ENCODE measurements at regions not wholly inside any gene's neighbourhood (a gene's known extent, or its start where the extent isn't known, plus 50 kb on each side); places are given as distances from the start of the nearest gene placed in this dataset.
"Not testable (repeated sequence)": the region's sequence is repeated elsewhere in the genome, so short reads cannot be mapped to it uniquely, and the experiment has no call there.

DNA sequence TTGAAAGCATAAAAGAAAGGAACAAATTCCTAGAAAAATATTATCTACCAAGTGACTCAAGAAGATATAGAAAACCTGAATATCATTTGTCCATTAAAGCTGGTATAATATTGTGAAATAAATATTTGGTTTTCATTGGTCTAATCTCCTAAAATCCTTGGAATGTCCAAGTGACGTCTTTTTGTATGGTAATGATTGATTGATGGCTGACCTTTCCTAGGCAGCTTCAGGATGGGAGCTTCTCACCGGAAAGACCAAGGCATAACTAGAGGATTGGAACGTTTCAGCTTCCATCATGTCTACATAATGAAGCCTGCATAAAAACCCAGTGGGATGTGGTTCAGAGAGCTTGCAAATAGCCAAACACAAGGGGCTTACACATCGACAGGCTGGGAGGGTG lies 57.6 kb upstream of the MAN1A1 start:
- Histone ChIP-seq H3K56ac (ENCODE audit: insufficient read length, low read depth, low read length) (no peak overlapping the region), H3K4me1 (ENCODE audit: insufficient read depth, low read length) (no peaks in the 10 kb centered on the region), H4K8ac (replicated peaks; ENCODE audit: insufficient read length, low read depth, low read length) (no peak overlapping the region), H2BK120ac (ENCODE audit: low read depth, low read length, poor library complexity, severe bottlenecking) (no peak overlapping the region), H2BK5ac (ENCODE audit: insufficient read length, low read length) (no peak overlapping the region), H3K79me2 (ENCODE audit: insufficient read depth, low read length) (no peaks in the 10 kb centered on the region), H2BK12ac (ENCODE audit: insufficient read length, low read depth, low read length) (no peak overlapping the region), H3T11ph (ENCODE audit: low read length) (no peak overlapping the region), H3K27me3 (ENCODE audit: insufficient read depth, low read length) (no peaks in the 10 kb centered on the region), H3K4ac (ENCODE audit: low read depth, low read length) (no peak overlapping the region), H2BK15ac (ENCODE audit: low read depth, low read length) (no peak overlapping the region), H2BK20ac (ENCODE audit: low read depth, low read length, poor library complexity, severe bottlenecking) (no peak overlapping the region), H3K18ac (ENCODE audit: insufficient read length, low read depth, low read length) (no peak overlapping the region), H4K91ac (ENCODE audit: insufficient read length, low read depth, low read length) (no peak overlapping the region), H2AFZ (ENCODE audit: low read length) (no peak overlapping the region), H3K4me2 (ENCODE audit: insufficient read depth, insufficient read length, low read length) (no peak overlapping the region), H3K9ac (ENCODE audit: extremely low read depth, insufficient read length, low read length) (no peak overlapping the region), H3K27ac (ENCODE audit: insufficient read length, low read depth, low read length) (no peak overlapping the region), H3K14ac (ENCODE audit: insufficient read depth, low read length) (0 out of 2 replicates have a peak overlapping the region, but pooled peaks have one; percentile 24), H3K9me3 (ENCODE audit: control insufficient read depth, low read depth, low read length) (no peaks in the 10 kb centered on the region), H4K20me1 (ENCODE audit: control insufficient read depth, insufficient read depth, insufficient read length) (no peaks in the 10 kb centered on the region), H3K79me1 (ENCODE audit: insufficient read depth, low read depth, low read length, poor library complexity, severe bottlenecking) (no peaks in the 10 kb centered on the region), H2AK5ac (ENCODE audit: insufficient read length, low read length) (no peak overlapping the region), H4K5ac (ENCODE audit: insufficient read length, low read depth, low read length) (no peak overlapping the region), H3K23ac (ENCODE audit: insufficient read length, low read depth, low read length) (no peak overlapping the region), H3K23me2 (ENCODE audit: insufficient read length, low read depth, low read length, poor library complexity, severe bottlenecking) (no peaks in the 10 kb centered on the region)
- Mint-ChIP-seq H3K36me3 (ENCODE audit: insufficient read depth in 1 of 3, low read depth in 3 of 3) (no peaks in the 10 kb centered on the region; a peak in 2 of 7 replicates), H3K9me3 (peaks cover 11 to 13% of the 10 kb centered on the region in 2 experiments; a peak in 3 of 5 replicates), H3K27ac (no peak overlapping the region), H3K27me3 (ENCODE audit: low read depth) (no peaks in the 10 kb centered on the region; the same call in 1 of the 2 replicates), H3K4me1 (no peaks in the 10 kb centered on the region), H3K4me3 (no peak overlapping the region)
- TF ChIP-seq, protein P1, sequence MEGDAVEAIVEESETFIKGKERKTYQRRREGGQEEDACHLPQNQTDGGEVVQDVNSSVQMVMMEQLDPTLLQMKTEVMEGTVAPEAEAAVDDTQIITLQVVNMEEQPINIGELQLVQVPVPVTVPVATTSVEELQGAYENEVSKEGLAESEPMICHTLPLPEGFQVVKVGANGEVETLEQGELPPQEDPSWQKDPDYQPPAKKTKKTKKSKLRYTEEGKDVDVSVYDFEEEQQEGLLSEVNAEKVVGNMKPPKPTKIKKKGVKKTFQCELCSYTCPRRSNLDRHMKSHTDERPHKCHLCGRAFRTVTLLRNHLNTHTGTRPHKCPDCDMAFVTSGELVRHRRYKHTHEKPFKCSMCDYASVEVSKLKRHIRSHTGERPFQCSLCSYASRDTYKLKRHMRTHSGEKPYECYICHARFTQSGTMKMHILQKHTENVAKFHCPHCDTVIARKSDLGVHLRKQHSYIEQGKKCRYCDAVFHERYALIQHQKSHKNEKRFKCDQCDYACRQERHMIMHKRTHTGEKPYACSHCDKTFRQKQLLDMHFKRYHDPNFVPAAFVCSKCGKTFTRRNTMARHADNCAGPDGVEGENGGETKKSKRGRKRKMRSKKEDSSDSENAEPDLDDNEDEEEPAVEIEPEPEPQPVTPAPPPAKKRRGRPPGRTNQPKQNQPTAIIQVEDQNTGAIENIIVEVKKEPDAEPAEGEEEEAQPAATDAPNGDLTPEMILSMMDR (conservative IDR thresholded peaks at IDR 0.05), result no peak
- no peak for DNase-seq
- no CpG with 5 or more reads among the region's 4 CpGs for WGBS (ENCODE audit: extremely low coverage, insufficient read length, low lambda C conversion rate)

GRCh38 chr6:119405114-119405513 lies 55.6 kb upstream of the MAN1A1 start:
- not testable (repeated sequence) for H4K20me1 ChIP-seq (ENCODE audit: control insufficient read depth, insufficient read depth, insufficient read length); H2BK5ac ChIP-seq (ENCODE audit: insufficient read length, low read length); H3K9me3 ChIP-seq (ENCODE audit: control insufficient read depth, low read depth, low read length); H3K56ac ChIP-seq (ENCODE audit: insufficient read length, low read depth, low read length); H2BK20ac ChIP-seq (ENCODE audit: low read depth, low read length, poor library complexity, severe bottlenecking); H2BK12ac ChIP-seq (ENCODE audit: insufficient read length, low read depth, low read length); H3K4me2 ChIP-seq (ENCODE audit: insufficient read depth, insufficient read length, low read length); H3K4ac ChIP-seq (ENCODE audit: low read depth, low read length); DNase-seq; H3K27me3 ChIP-seq (ENCODE audit: insufficient read depth, low read length); H3K9ac ChIP-seq (ENCODE audit: extremely low read depth, insufficient read length, low read length); H3K27me3 Mint-ChIP-seq (ENCODE audit: low read depth); H3K18ac ChIP-seq (ENCODE audit: insufficient read length, low read depth, low read length); H3K4me3 Mint-ChIP-seq; H4K91ac ChIP-seq (ENCODE audit: insufficient read length, low read depth, low read length); H3K79me1 ChIP-seq (ENCODE audit: insufficient read depth, low read depth, low read length, poor library complexity, severe bottlenecking); H3K23ac ChIP-seq (ENCODE audit: insufficient read length, low read depth, low read length); H3K4me1 Mint-ChIP-seq; H3K4me1 ChIP-seq (ENCODE audit: insufficient read depth, low read length); H3K36me3 Mint-ChIP-seq (ENCODE audit: insufficient read depth in 1 of 3, low read depth in 3 of 3); H2BK120ac ChIP-seq (ENCODE audit: low read depth, low read length, poor library complexity, severe bottlenecking); H3K27ac Mint-ChIP-seq; H3K23me2 ChIP-seq (ENCODE audit: insufficient read length, low read depth, low read length, poor library complexity, severe bottlenecking); H2AK5ac ChIP-seq (ENCODE audit: insufficient read length, low read length); H2BK15ac ChIP-seq (ENCODE audit: low read depth, low read length); H4K5ac ChIP-seq (ENCODE audit: insufficient read length, low read depth, low read length); H3T11ph ChIP-seq (ENCODE audit: low read length); H3K14ac ChIP-seq (ENCODE audit: insufficient read depth, low read length); H2AFZ ChIP-seq (ENCODE audit: low read length); H3K27ac ChIP-seq (ENCODE audit: insufficient read length, low read depth, low read length); H4K8ac ChIP-seq (replicated peaks; ENCODE audit: insufficient read length, low read depth, low read length); H3K79me2 ChIP-seq (ENCODE audit: insufficient read depth, low read length)
- peaks cover 22 to 23% of the 10 kb centered on the region in 2 experiments for H3K9me3 Mint-ChIP-seq
- no CpG with 5 or more reads among the region's 2 CpGs for WGBS (ENCODE audit: extremely low coverage, insufficient read length, low lambda C conversion rate)

All from H9 (cell line).